ENCODE measurements at regions not wholly inside any gene's neighbourhood (a gene's known extent, or its start where the extent isn't known, plus 50 kb on each side); places are given as distances from the start of the nearest gene placed in this dataset.

- no peak for DNase-seq (ENCODE audit: low spot score)
- in situ Hi-C loops (cut with MboI; ENCODE audit: low sequenced_read_pairs, unreplicated experiment), result no loop called here
- no peak for TF ChIP-seq CTCF (IDR thresholded peaks at IDR 0.05; ENCODE audit: borderline replicate concordance, control extremely low read depth, extremely low read depth, insufficient read depth, missing control alignments)
Observed at GRCh38 chr2:15845737-15846405, 94.5 kb upstream of the MYCN start.

DNA sequence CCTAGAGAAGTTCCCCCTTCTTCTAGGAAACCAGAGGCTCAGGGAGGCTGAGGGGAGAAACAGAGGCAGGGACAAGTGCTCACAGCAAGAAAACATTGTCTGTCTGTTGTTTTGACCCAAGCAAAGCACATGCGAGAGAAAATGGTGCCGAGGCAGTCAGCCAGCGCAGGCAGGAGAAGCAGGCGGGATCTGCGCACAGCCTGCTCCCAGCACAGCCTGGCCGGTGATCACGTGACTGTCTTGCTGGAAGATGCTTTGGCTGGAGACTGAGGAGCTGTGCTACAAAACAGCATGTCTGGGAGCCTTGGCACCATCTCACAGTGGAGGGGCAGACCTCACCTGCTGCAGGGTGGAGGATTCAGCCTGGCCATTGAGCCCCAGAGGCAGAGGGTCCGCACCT is 93.7 kb upstream of the MYCN start:
- in situ Hi-C loops (cut with MboI; ENCODE audit: low sequenced_read_pairs, unreplicated experiment), result no loop called here

GRCh38 chr2:15850534-15850933 is 89.8 kb upstream of the MYCN start:
- in situ Hi-C loops (cut with MboI; ENCODE audit: low sequenced_read_pairs, unreplicated experiment), result no loop called here
- DNase-seq (ENCODE audit: low spot score), result no peak
- TF ChIP-seq CTCF (IDR thresholded peaks at IDR 0.05; ENCODE audit: borderline replicate concordance, control extremely low read depth, extremely low read depth, insufficient read depth, missing control alignments), result no peak

More for the DNA sequence above, 93.7 kb upstream of the MYCN start:
- TF ChIP-seq CTCF (IDR thresholded peaks at IDR 0.05; ENCODE audit: borderline replicate concordance, control extremely low read depth, extremely low read depth, insufficient read depth, missing control alignments), result no peak
- no peak for DNase-seq (ENCODE audit: low spot score)

- TF ChIP-seq CTCF (IDR thresholded peaks at IDR 0.05; ENCODE audit: borderline replicate concordance, control extremely low read depth, extremely low read depth, insufficient read depth, missing control alignments), result no peak
- in situ Hi-C loops (cut with MboI; ENCODE audit: low sequenced_read_pairs, unreplicated experiment), result no loop called here
- no peak for DNase-seq (ENCODE audit: low spot score)
Observed at GRCh38 chr2:15851076-15851693, 89.2 kb upstream of the MYCN start.

GRCh38 chr2:15852811-15853210 is 87.5 kb upstream of the MYCN start:
- in situ Hi-C loops (cut with MboI; ENCODE audit: low sequenced_read_pairs, unreplicated experiment), result no loop called here
- TF ChIP-seq CTCF (IDR thresholded peaks at IDR 0.05; ENCODE audit: borderline replicate concordance, control extremely low read depth, extremely low read depth, insufficient read depth, missing control alignments), result no peak
- no peak for DNase-seq (ENCODE audit: low spot score)

DNA sequence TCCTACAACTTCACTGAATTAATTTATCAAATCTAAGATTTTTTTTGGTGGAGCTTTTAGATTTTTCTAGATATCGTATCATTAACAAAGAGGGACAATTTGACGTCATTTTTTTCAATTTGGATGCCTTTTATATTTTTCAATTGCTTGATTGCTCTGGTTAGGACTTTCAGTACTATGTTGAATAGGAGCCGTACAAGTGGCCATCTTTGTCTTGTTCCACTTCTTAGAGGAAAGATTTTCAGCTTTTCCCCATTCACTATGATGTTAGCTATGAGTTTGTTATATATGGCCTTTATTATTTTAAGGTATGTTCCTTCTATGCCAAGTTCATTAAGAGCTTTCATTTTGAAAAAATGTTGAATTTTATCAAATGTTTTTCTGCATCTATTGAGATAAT is 86.4 kb upstream of the MYCN start:
- TF ChIP-seq CTCF (IDR thresholded peaks at IDR 0.05; ENCODE audit: borderline replicate concordance, control extremely low read depth, extremely low read depth, insufficient read depth, missing control alignments), result no peak
- in situ Hi-C loops (cut with MboI; ENCODE audit: low sequenced_read_pairs, unreplicated experiment), result no loop called here
- no peak for DNase-seq (ENCODE audit: low spot score)
